Spinal cord (tissue), 9 donors: ENCODE measurements at regions not wholly inside any gene's neighbourhood (a gene's known extent, or its start where the extent isn't known, plus 50 kb on each side); places are given as distances from the start of the nearest gene placed in this dataset.

ENCODE experiments used
- DNase-seq, 6 donors: peaks; one replicate each; pipeline versions ENCODE4 v3.0.0 to v3.0.0-alpha.2; 2013 to 2015; ENCODE audit warnings: low spot score in 6 of 6, low read depth in 4 of 6
- H3K27ac ChIP-seq: one replicate; pipeline ENCODE4 v1.5.1; 2013; ENCODE audit warnings: low read depth, low read length, control low read depth
- H3K27me3 ChIP-seq: one replicate; pipeline ENCODE4 v1.6.1; 2013; ENCODE audit warnings: low read length; ENCODE audit not compliant: control insufficient read depth, insufficient read depth
- H3K36me3 ChIP-seq: one replicate; pipeline ENCODE4 v1.6.1; 2013; ENCODE audit warnings: low read length; ENCODE audit not compliant: control insufficient read depth, insufficient read depth
- H3K4me1 ChIP-seq: one replicate; pipeline ENCODE4 v1.6.1; 2013; ENCODE audit warnings: low read length; ENCODE audit not compliant: control insufficient read depth, insufficient read depth
- H3K4me3 ChIP-seq: one replicate; pipeline ENCODE4 v1.5.1; 2013; ENCODE audit warnings: low read depth, low read length, control low read depth
- H3K9me3 ChIP-seq: one replicate; pipeline ENCODE4 v1.6.1; 2013; ENCODE audit warnings: low read length; ENCODE audit not compliant: control insufficient read depth, insufficient read depth
- WGBS: methylation state at CpG from one replicate; pipeline ENCODE4 v1.1.5; 2013; ENCODE audit warnings: missing lambda C conversion rate; ENCODE audit not compliant: insufficient coverage; 5-methylcytosine and 5-hydroxymethylcytosine counted together
- donor health status: healthy.

DNA sequence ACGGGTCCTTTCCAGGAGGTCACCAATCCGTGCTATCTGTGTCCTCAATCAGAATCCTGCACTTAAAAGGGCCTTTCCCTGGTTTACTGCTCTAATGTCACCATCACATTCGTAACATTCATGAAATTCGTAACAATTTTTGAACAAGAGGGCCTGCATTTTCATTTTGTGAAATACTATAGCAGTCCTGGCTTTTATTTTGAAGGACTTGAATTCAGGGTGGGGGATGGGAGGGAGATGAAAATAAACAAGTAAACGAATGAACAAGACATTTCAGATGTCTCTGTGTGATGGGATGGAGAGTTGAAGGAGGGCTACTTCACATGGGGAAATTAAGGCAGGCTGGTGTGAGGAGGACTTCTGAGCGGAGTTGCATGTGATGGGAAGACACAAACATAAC, 281.0 kb downstream of the TSHZ3 start:
- Histone ChIP-seq H3K4me3 (no peak overlapping the region), H3K36me3 (no peaks in the 10 kb centered on the region), H3K9me3 (no peaks in the 10 kb centered on the region), H3K4me1 (peaks cover 11% of the 10 kb centered on the region), H3K27ac (no peak overlapping the region), H3K27me3 (no peaks in the 10 kb centered on the region)
- DNase-seq = no peak
- WGBS = 83% methylated on average over 5 of the region's 6 CpGs

- Histone ChIP-seq H3K27me3 (no peaks in the 10 kb centered on the region), H3K36me3 (no peaks in the 10 kb centered on the region), H3K27ac (no peak overlapping the region), H3K9me3 (no peaks in the 10 kb centered on the region), H3K4me3 (no peak overlapping the region), H3K4me1 (peaks cover 7% of the 10 kb centered on the region)
- no CpG with 5 or more reads among the region's 9 CpGs for WGBS
- DNase-seq = peak in 2 of 6 donors; percentile 50 to 77
Observed at GRCh38 chr19:31066385-31066784, 282.9 kb downstream of the TSHZ3 start.

GRCh38 chr19:31064491-31064890, 284.7 kb downstream of the TSHZ3 start:
- H3K9me3 ChIP-seq = no peaks in the 10 kb centered on the region
- peak in 1 of 6 donors; percentile 28 for DNase-seq
- no peaks in the 10 kb centered on the region for H3K36me3 ChIP-seq
- H3K27me3 ChIP-seq = no peaks in the 10 kb centered on the region
- H3K4me1 ChIP-seq = no peaks in the 10 kb centered on the region
- WGBS = 95% methylated on average over 4 of the region's 9 CpGs
- no peak overlapping the region for H3K27ac ChIP-seq
- H3K4me3 ChIP-seq = no peak overlapping the region

DNA sequence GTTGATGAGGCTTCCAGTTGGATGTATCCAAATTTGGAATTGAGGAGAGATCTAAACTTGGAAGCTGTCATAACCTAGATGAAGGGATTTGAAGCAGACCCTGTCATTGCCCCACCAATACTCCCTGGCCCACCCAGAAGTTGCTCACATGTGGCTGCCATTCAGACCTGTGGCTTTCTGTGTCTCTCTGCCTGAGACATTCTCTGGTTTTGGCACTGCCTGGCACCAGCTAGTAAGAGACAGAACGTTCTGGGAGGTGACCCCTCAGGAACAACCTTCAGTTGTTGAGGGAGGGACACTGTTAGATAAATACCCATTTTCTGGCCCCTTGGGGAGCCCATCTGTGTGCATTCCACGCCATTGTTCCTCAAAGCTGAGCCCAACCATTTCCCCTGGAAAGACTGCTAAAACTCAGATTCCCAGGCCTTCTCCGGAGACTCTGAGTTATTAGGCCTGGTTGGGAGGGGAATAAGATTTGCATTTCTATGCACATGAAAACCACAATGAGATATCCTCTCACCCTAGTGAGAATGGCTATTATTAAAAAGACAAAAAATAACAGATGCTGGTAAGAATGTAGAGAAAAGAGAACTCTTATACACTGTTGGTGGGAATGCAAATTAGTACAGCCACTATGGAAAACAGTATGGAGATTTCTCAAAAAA, 290.4 kb downstream of the TSHZ3 start:
- H3K27me3 ChIP-seq = no peaks in the 10 kb centered on the region
- no peaks in the 10 kb centered on the region for H3K36me3 ChIP-seq
- H3K9me3 ChIP-seq = no peaks in the 10 kb centered on the region
- no peak overlapping the region for H3K27ac ChIP-seq
- H3K4me3 ChIP-seq = no peak overlapping the region
- DNase-seq = no peak
- H3K4me1 ChIP-seq = no peaks in the 10 kb centered on the region
- no CpG with 5 or more reads among the region's 3 CpGs for WGBS

- Histone ChIP-seq H3K27me3 (no peaks in the 10 kb centered on the region), H3K27ac (no peak overlapping the region), H3K9me3 (no peaks in the 10 kb centered on the region), H3K4me1 (no peaks in the 10 kb centered on the region), H3K36me3 (no peaks in the 10 kb centered on the region), H3K4me3 (no peak overlapping the region)
- no peak for DNase-seq
- WGBS = no CpG with 5 or more reads among the region's 2 CpGs
Observed at GRCh38 chr19:31057476-31057875, 291.8 kb downstream of the TSHZ3 start.

- Histone ChIP-seq H3K4me3 (no peak overlapping the region), H3K27ac (no peak overlapping the region), H3K36me3 (no peaks in the 10 kb centered on the region), H3K27me3 (no peaks in the 10 kb centered on the region), H3K9me3 (no peaks in the 10 kb centered on the region), H3K4me1 (no peaks in the 10 kb centered on the region)
- no peak for DNase-seq
Observed at GRCh38 chr19:31055454-31055853, 293.8 kb downstream of the TSHZ3 start.

GRCh38 chr19:31054430-31054829, 294.8 kb downstream of the TSHZ3 start:
- Histone ChIP-seq H3K9me3 (no peaks in the 10 kb centered on the region), H3K36me3 (no peaks in the 10 kb centered on the region), H3K4me3 (no peak overlapping the region), H3K4me1 (no peaks in the 10 kb centered on the region), H3K27me3 (no peaks in the 10 kb centered on the region), H3K27ac (no peak overlapping the region)
- WGBS = 39% methylated on average over 3 of the region's 3 CpGs
- peak in 2 of 6 donors; percentile 24 to 36 for DNase-seq

DNA sequence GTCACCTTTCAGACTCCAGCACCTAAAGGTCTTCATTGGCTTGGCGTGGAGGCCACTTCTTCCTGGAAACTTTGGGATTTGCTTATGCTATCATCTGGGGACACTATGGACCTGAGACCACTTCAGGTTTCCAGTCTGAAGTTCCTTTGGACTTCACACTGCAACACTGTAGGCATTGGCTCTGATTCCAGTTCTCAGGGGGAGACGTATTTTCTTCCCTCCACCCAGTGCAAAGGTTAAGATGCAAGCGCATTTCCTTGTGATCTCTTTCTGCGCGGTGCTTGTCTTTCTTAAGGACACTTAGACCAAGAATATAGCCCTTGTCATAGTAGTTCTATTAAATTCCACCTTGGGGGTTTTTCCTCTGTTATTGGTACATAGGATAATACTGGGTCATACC, 299.8 kb downstream of the TSHZ3 start:
- Histone ChIP-seq H3K4me3 (no peak overlapping the region), H3K27ac (no peak overlapping the region), H3K9me3 (no peaks in the 10 kb centered on the region), H3K36me3 (no peaks in the 10 kb centered on the region), H3K4me1 (no peaks in the 10 kb centered on the region), H3K27me3 (no peaks in the 10 kb centered on the region)
- 86% methylated on average over 1 of the region's 5 CpGs for WGBS
- peak in 1 of 6 donors; percentile 21 for DNase-seq

- Histone ChIP-seq H3K4me3 (no peak overlapping the region), H3K27ac (no peak overlapping the region), H3K36me3 (no peaks in the 10 kb centered on the region), H3K9me3 (no peaks in the 10 kb centered on the region), H3K27me3 (no peaks in the 10 kb centered on the region), H3K4me1 (no peaks in the 10 kb centered on the region)
- DNase-seq = no peak
- WGBS = no CpG with 5 or more reads among the region's 2 CpGs
Observed at GRCh38 chr19:31046024-31046423, 303.2 kb downstream of the TSHZ3 start.

DNA sequence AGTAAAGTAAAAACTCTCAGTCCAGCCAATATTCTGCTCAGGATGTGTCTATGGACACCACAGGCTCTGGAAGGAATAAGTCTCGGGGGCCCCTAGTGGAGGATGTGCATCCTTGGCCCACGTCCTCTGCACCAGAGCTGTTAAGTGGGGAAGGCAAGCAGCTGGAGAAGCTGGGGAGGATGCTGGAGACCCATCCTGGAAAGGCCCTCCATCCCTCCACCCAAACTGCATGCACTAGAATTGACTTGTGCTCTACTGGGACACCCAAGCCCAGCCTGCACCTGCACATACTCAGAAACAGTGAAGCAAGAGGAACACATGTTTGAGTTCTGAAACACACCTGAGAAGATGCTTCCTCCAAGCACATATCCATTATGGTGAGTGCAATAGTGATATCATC, 307.8 kb downstream of the TSHZ3 start:
- WGBS = no CpG with 5 or more reads among the region's 2 CpGs
- H3K4me3 ChIP-seq = no peak overlapping the region
- no peaks in the 10 kb centered on the region for H3K36me3 ChIP-seq
- no peaks in the 10 kb centered on the region for H3K27me3 ChIP-seq
- H3K9me3 ChIP-seq = no peaks in the 10 kb centered on the region
- no peak for DNase-seq
- no peaks in the 10 kb centered on the region for H3K4me1 ChIP-seq
- H3K27ac ChIP-seq = no peak overlapping the region
